HL-60 (cell line): ENCODE measurements at regions not wholly inside any gene's neighbourhood (a gene's known extent, or its start where the extent isn't known, plus 50 kb on each side); places are given as distances from the start of the nearest gene placed in this dataset.

Source experiments
- CTCF ChIP-seq: IDR thresholded peaks from one replicate; pipeline ENCODE4 v1.5.1; 2011; ENCODE audit warnings: low read length, control low read depth, inconsistent platforms; ENCODE audit not compliant: insufficient read depth
- POLR2AphosphoS5 ChIP-seq: IDR thresholded peaks from 2 replicates; pipeline ENCODE4 v1.6.1; 2012; ENCODE audit warnings: low read depth

- TF ChIP-seq POLR2AphosphoS5, result no peak
- no peak for TF ChIP-seq CTCF
These were observed 1075.8 kb upstream of the MANEA start for GRCh38 chr6:94501516-94501915.
